Endothelial cell of hepatic sinusoid (primary cell): ENCODE measurements at regions not wholly inside any gene's neighbourhood (a gene's known extent, or its start where the extent isn't known, plus 50 kb on each side); places are given as distances from the start of the nearest gene placed in this dataset.
"Not testable (repeated sequence)": the region's sequence is repeated elsewhere in the genome, so short reads cannot be mapped to it uniquely, and the experiment has no call there.

Experiments
- in situ Hi-C: cut with HindIII; loops from 2 replicates; pipeline ENCODE4 v1.10.0; 2017; ENCODE audit warnings: low sequenced_read_pairs

- in situ Hi-C loops, result no loop called here
These were observed 150.9 kb upstream of the STMND1 start for GRCh38 chr6:16950825-16951495.

- in situ Hi-C loops, result no loop called here
These were observed 151.5 kb upstream of the STMND1 start for GRCh38 chr6:16950302-16950701.

GRCh38 chr6:16949716-16950115, 152.1 kb upstream of the STMND1 start:
- in situ Hi-C loops, result no loop called here

DNA sequence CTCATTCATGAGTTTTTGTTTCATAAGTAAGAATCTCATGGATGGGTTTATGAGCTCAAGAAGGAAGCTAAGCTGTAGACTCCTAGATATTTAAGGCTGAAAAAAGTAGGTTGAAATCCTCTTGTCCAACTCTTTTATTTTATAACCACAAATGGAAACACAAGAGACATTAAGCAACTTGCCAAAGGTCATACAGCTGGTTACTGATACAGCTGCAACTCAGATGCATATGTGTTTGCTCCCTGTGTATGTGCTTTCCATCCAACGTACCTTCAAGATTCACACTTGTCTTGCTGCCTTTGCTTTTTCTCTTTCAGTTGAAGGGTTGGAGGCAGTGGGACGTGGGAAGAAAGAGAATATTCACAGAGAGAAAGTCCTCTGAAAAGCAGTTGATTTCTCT, 153.5 kb upstream of the STMND1 start:
- in situ Hi-C loops, result no loop called here

- in situ Hi-C loops, result no loop called here
These were observed 154.4 kb upstream of the STMND1 start for GRCh38 chr6:16947375-16948015.

GRCh38 chr6:16944596-16944995, 157.3 kb upstream of the STMND1 start:
- in situ Hi-C loops, result no loop called here

GRCh38 chr6:16939839-16940238, 162.0 kb upstream of the STMND1 start:
- in situ Hi-C loops, result no loop called here

- in situ Hi-C loops, result no loop called here
These were observed 162.5 kb upstream of the STMND1 start for GRCh38 chr6:16939351-16939750.

GRCh38 chr6:16936893-16937292, 165.0 kb upstream of the STMND1 start:
- in situ Hi-C loops, result no loop called here

GRCh38 chr6:16933961-16934360, 167.9 kb upstream of the STMND1 start:
- in situ Hi-C loops, result no loop called here

DNA sequence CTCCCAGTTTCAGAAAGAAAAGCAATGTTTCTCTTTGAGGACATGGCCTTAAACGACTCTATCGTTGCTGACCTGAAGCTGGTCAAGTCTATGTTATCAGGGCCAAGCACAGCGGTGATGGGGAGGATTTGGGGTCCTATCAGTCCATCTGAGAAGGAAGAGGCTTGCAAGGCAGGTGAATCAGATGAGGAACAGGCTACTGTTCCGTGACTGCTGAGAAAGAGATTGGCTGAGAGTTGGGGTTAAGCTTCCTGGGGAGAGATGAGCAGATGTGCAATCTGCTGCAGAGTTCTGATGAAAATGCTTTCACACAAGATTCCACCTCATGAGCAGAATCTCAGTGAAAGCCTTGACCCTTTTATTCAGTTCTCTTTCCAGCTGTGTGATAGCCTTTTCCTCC, 168.3 kb upstream of the STMND1 start:
- in situ Hi-C loops, result no loop called here

GRCh38 chr6:16932920-16933319, 168.9 kb upstream of the STMND1 start:
- in situ Hi-C loops, result no loop called here

GRCh38 chr6:16931079-16931478, 169.8 kb upstream of the ATXN1 start:
- in situ Hi-C loops, result not testable (repeated sequence)

GRCh38 chr6:16930432-16930831, 169.2 kb upstream of the ATXN1 start:
- in situ Hi-C loops, result no loop called here

GRCh38 chr6:16929809-16930208, 168.5 kb upstream of the ATXN1 start:
- in situ Hi-C loops, result no loop called here

GRCh38 chr6:16928387-16928786, 167.1 kb upstream of the ATXN1 start:
- in situ Hi-C loops, result no loop called here

- in situ Hi-C loops, result no loop called here
These were observed 165.9 kb upstream of the ATXN1 start for GRCh38 chr6:16927205-16927604.

- in situ Hi-C loops, result no loop called here
These were observed 164.2 kb upstream of the ATXN1 start for GRCh38 chr6:16925461-16925860.

DNA sequence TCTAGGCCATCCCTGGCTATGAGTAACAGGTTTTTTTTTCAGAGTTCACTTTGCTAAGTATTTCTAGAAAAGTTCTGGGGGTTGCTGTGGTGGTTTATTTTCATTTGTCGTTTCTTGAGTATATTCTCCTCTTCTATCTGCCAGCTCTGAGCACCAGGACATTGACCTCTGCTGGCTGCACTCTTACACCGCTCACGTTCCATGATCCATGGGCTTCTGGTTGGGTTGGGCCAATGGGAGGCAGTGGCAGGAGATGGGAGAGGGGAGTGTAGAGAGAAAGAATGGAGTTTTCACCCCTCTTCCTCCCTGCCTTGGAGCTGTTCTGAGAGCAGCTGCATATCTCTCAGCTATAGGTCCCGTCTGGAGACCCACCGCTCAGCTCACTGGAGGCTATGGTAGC, 161.0 kb upstream of the ATXN1 start:
- in situ Hi-C loops, result no loop called here

- in situ Hi-C loops, result no loop called here
These were observed 160.3 kb upstream of the ATXN1 start for GRCh38 chr6:16921399-16922110.

- in situ Hi-C loops, result no loop called here
These were observed 157.3 kb upstream of the ATXN1 start for GRCh38 chr6:16918586-16918985.

GRCh38 chr6:16914184-16914583, 152.9 kb upstream of the ATXN1 start:
- in situ Hi-C loops, result no loop called here
